ENCODE measurements at regions not wholly inside any gene's neighbourhood (a gene's known extent, or its start where the extent isn't known, plus 50 kb on each side); places are given as distances from the start of the nearest gene placed in this dataset.

GRCh38 chr2:136178941-136179601, 61.1 kb upstream of the CXCR4 start:
- TF ChIP-seq CTCF (conservative IDR thresholded peaks at IDR 0.05 in 1 of 2, IDR thresholded peaks at IDR 0.05 in 1 of 2; ENCODE audit: extremely low read depth in 1 of 2, insufficient read depth in 1 of 2, low read depth in 1 of 2, low read length in 2 of 2): no peak
- no peak for TF ChIP-seq EZH2 (IDR thresholded peaks at IDR 0.05; ENCODE audit: borderline replicate concordance, low read length)

Measured in mammary epithelial cell (primary cell).